Hepatic stellate cell (primary cell): ENCODE measurements at regions not wholly inside any gene's neighbourhood (a gene's known extent, or its start where the extent isn't known, plus 50 kb on each side); places are given as distances from the start of the nearest gene placed in this dataset.

Experiments
- DNase-seq: peaks from one replicate; pipeline ENCODE4 v3.0.0; 2011; ENCODE audit warnings: low spot score

GRCh38 chr18:78929516-78929915 is 50.1 kb upstream of the SALL3 start:
- no peak for DNase-seq
